Ovary (tissue), 3 donors: ENCODE measurements at regions not wholly inside any gene's neighbourhood (a gene's known extent, or its start where the extent isn't known, plus 50 kb on each side); places are given as distances from the start of the nearest gene placed in this dataset.

ENCODE experiments used
- CTCF ChIP-seq, 3 donors: fragments of 450-650 bp in 2 of 3; fragments of 200-600 bp in 1 of 3; IDR thresholded peaks; one replicate each; pipeline versions ENCODE4 v1.5.1 to v1.8.0; 2016 to 2022; ENCODE audit warnings: antibody characterized with exemption in 3 of 3, mild to moderate bottlenecking in 1 of 3
- EP300 ChIP-seq: sonication (generic); formaldehyde crosslinking; IDR thresholded peaks from one replicate; pipeline ENCODE4 v1.6.1; 2017; ENCODE audit warnings: antibody characterized with exemption
- donor health status: DM: no; HTN: no; CAD: no.

- no peak for TF ChIP-seq CTCF (IDR thresholded peaks at IDR 0.05)
- TF ChIP-seq EP300, result no peak
Observed at GRCh38 chr9:19624519-19624918, 164.3 kb downstream of the SLC24A2 start.
